GM23248 (cell line): ENCODE measurements at regions not wholly inside any gene's neighbourhood (a gene's known extent, or its start where the extent isn't known, plus 50 kb on each side); places are given as distances from the start of the nearest gene placed in this dataset.

Source experiments
- DNase-seq: peaks from one replicate; pipeline ENCODE4 v3.0.0-alpha.2; 2015
- H2AFZ ChIP-seq: fragments of 200-600 bp; sonication (generic); 2 replicates; pipeline ENCODE4 v1.6.1; 2016; ENCODE audit warnings: antibody characterized with exemption
- H3F3A ChIP-seq: fragments of 200-600 bp; sonication (generic); 2 replicates; pipeline ENCODE4 v1.6.1; 2016; ENCODE audit warnings: mild to moderate bottlenecking, antibody characterized with exemption, mixed run types; ENCODE audit not compliant: insufficient read depth
- H3K27ac ChIP-seq: fragments of 200-600 bp; sonication (generic); 2 replicates; pipeline ENCODE4 v1.5.1; 2016; ENCODE audit warnings: mild to moderate bottlenecking
- H3K27me3 ChIP-seq: fragments of 200-600 bp; sonication (generic); replicated peaks from 2 replicates; pipeline ENCODE4 v1.6.1; 2016; ENCODE audit warnings: mild to moderate bottlenecking; ENCODE audit not compliant: insufficient read depth
- H3K36me3 ChIP-seq: fragments of 200-600 bp; sonication (generic); 2 replicates; pipeline ENCODE4 v1.6.1; 2016; ENCODE audit warnings: low read depth, mild to moderate bottlenecking
- H3K4me1 ChIP-seq: fragments of 200-600 bp; sonication (generic); 2 replicates; pipeline ENCODE4 v1.6.1; 2016; ENCODE audit warnings: mild to moderate bottlenecking; ENCODE audit not compliant: insufficient read depth
- H3K4me2 ChIP-seq: fragments of 200-600 bp; sonication (generic); one replicate; pipeline ENCODE4 v1.6.1; 2016; ENCODE audit warnings: mild to moderate bottlenecking; ENCODE audit not compliant: unreplicated experiment
- H3K4me3 ChIP-seq: fragments of 200-600 bp; sonication (generic); 2 replicates; pipeline ENCODE4 v1.5.1; 2016; ENCODE audit warnings: mild to moderate bottlenecking
- H3K79me2 ChIP-seq: fragments of 200-600 bp; sonication (generic); 2 replicates; pipeline ENCODE4 v1.6.1; 2016; ENCODE audit warnings: mild to moderate bottlenecking; ENCODE audit not compliant: insufficient read depth
- H3K9ac ChIP-seq: fragments of 200-600 bp; sonication (generic); 2 replicates; pipeline ENCODE4 v1.6.1; 2016; ENCODE audit warnings: mild to moderate bottlenecking
- H3K9me2 ChIP-seq: fragments of 200-600 bp; sonication (generic); 2 replicates; pipeline ENCODE4 v1.6.1; 2016; ENCODE audit warnings: mixed run types, mild to moderate bottlenecking, moderate library complexity; ENCODE audit not compliant: insufficient read depth
- H3K9me3 ChIP-seq: fragments of 200-600 bp; sonication (generic); one replicate; pipeline ENCODE4 v1.6.1; 2017; ENCODE audit warnings: low read depth
- H4K20me1 ChIP-seq: fragments of 200-600 bp; sonication (generic); 2 replicates; pipeline ENCODE4 v1.6.0; 2016; ENCODE audit not compliant: insufficient read depth
- EZH2 ChIP-seq: fragments of 200-600 bp; sonication (generic); IDR thresholded peaks from 2 replicates; pipeline ENCODE4 v1.6.1; 2018; ENCODE audit warnings: antibody characterized with exemption, mild to moderate bottlenecking; ENCODE audit not compliant: insufficient read depth, poor library complexity, severe bottlenecking
- EZH2phosphoT487 ChIP-seq: fragments of 200-600 bp; sonication (generic); IDR thresholded peaks from 2 replicates; pipeline ENCODE4 v1.6.1; 2018; ENCODE audit warnings: antibody characterized with exemption, moderate library complexity, mild to moderate bottlenecking, low read depth; ENCODE audit not compliant: insufficient read depth
- WGBS, 2 experiments: methylation state at CpG; one replicate each; pipeline ENCODE4 v1.1.6; 2015 to 2017; ENCODE audit warnings: low lambda C conversion rate in 2 of 2, low coverage in 1 of 2; ENCODE audit errors: missing lambda C conversion rate in 2 of 2; 5-methylcytosine and 5-hydroxymethylcytosine counted together
- in situ Hi-C: fragments of 300-500 bp; cut with MboI; formaldehyde crosslinking; loops from 2 replicates; pipeline ENCODE4 v1.15.0; 2020

- Histone ChIP-seq H3K4me1 (peaks cover 31% of the 10 kb centered on the region), H3K9me2 (no peaks in the 10 kb centered on the region), H3K4me3 (no peak overlapping the region), H3K79me2 (no peaks in the 10 kb centered on the region), H2AFZ (no peak overlapping the region), H3K4me2 (peak overlapping the region; percentile 48), H3K36me3 (no peaks in the 10 kb centered on the region), H3F3A (peaks cover 27% of the 10 kb centered on the region), H3K27ac (peak overlapping the region; percentile 49), H3K9me3 (no peaks in the 10 kb centered on the region), H3K27me3 (no peaks in the 10 kb centered on the region), H3K9ac (no peak overlapping the region), H4K20me1 (no peaks in the 10 kb centered on the region)
- WGBS, 2 experiments = 83 to 85% methylated on average over 3 of the region's 3 CpGs
- peak; percentile 38 for DNase-seq
- in situ Hi-C loops = no loop called here
- TF ChIP-seq EZH2 (no peak), EZH2phosphoT487 (no peak)
These were observed 84.4 kb downstream of the OR5AK2 start for GRCh38 chr11:57073128-57073527.

- H3K4me3 ChIP-seq = no peak overlapping the region
- H3K79me2 ChIP-seq = no peaks in the 10 kb centered on the region
- no peaks in the 10 kb centered on the region for H3K9me2 ChIP-seq
- H4K20me1 ChIP-seq = no peaks in the 10 kb centered on the region
- in situ Hi-C loops = no loop called here
- H3K36me3 ChIP-seq = no peaks in the 10 kb centered on the region
- no peak overlapping the region for H3K27ac ChIP-seq
- DNase-seq = no peak
- H2AFZ ChIP-seq = no peak overlapping the region
- H3K9me3 ChIP-seq = no peaks in the 10 kb centered on the region
- H3K4me1 ChIP-seq = peaks cover 6% of the 10 kb centered on the region; the same call in 1 of the 2 replicates
- TF ChIP-seq EZH2 = no peak
- no peak for TF ChIP-seq EZH2phosphoT487
- no peak overlapping the region for H3K9ac ChIP-seq
- H3K4me2 ChIP-seq = no peak overlapping the region
- no peaks in the 10 kb centered on the region for H3F3A ChIP-seq
- 28 to 43% methylated on average over 1 of the region's 1 CpG for WGBS, 2 experiments
- H3K27me3 ChIP-seq = peaks cover 9% of the 10 kb centered on the region; the same call in 1 of the 2 replicates
These were observed 92.6 kb downstream of the OR5AK2 start for GRCh38 chr11:57081356-57081755.

GRCh38 chr11:57082125-57082524 lies 93.4 kb downstream of the OR5AK2 start:
- Histone ChIP-seq H3K36me3 (no peaks in the 10 kb centered on the region), H3K27ac (no peak overlapping the region), H3K9ac (no peak overlapping the region), H2AFZ (no peak overlapping the region), H4K20me1 (no peaks in the 10 kb centered on the region), H3K4me3 (no peak overlapping the region), H3K4me2 (no peak overlapping the region), H3F3A (no peaks in the 10 kb centered on the region), H3K79me2 (no peaks in the 10 kb centered on the region), H3K27me3 (peaks cover 9% of the 10 kb centered on the region; the same call in 1 of the 2 replicates), H3K9me3 (no peaks in the 10 kb centered on the region), H3K4me1 (peaks cover 6% of the 10 kb centered on the region; the same call in 1 of the 2 replicates), H3K9me2 (no peaks in the 10 kb centered on the region)
- TF ChIP-seq EZH2 (no peak), EZH2phosphoT487 (no peak)
- no peak for DNase-seq
- 41 to 50% methylated on average over 1 of the region's 1 CpG for WGBS, 2 experiments
- in situ Hi-C loops = no loop called here

GRCh38 chr11:57083641-57084385 lies 95.1 kb downstream of the OR5AK2 start:
- no peak for DNase-seq
- Histone ChIP-seq H3K36me3 (no peaks in the 10 kb centered on the region), H3K4me1 (peaks cover 6% of the 10 kb centered on the region; the same call in 1 of the 2 replicates), H3K9me3 (no peaks in the 10 kb centered on the region), H3K27ac (no peak overlapping the region), H3K4me3 (no peak overlapping the region), H3K9ac (no peak overlapping the region), H3F3A (no peaks in the 10 kb centered on the region), H3K27me3 (peaks cover 23% of the 10 kb centered on the region), H3K79me2 (no peaks in the 10 kb centered on the region), H3K9me2 (no peaks in the 10 kb centered on the region), H2AFZ (no peak overlapping the region), H3K4me2 (no peak overlapping the region), H4K20me1 (no peaks in the 10 kb centered on the region)
- 0 to 4% methylated on average over 2 of the region's 2 CpGs for WGBS, 2 experiments
- TF ChIP-seq EZH2 (no peak), EZH2phosphoT487 (no peak)
- in situ Hi-C loops = no loop called here
